SK-N-SH (cell line): ENCODE measurements at regions not wholly inside any gene's neighbourhood (a gene's known extent, or its start where the extent isn't known, plus 50 kb on each side); places are given as distances from the start of the nearest gene placed in this dataset.

Source experiments
- CTCF ChIA-PET: fragments of 300-600, 350-600 bp; formaldehyde crosslinking; extraction: SDS; loops from one replicate; lab custom pipeline; 2021; lab: Yijun Ruan, JAX
- POLR2A ChIA-PET: fragments of 350-600 bp; sonication (Branson Sonifier 250); formaldehyde crosslinking; extraction: SDS; loops from one replicate; lab custom pipeline; 2020; ENCODE audit warnings: antibody characterized with exemption, inconsistent platforms; lab: Yijun Ruan, JAX
- DNase-seq: peaks from one replicate; pipeline ENCODE4 v3.0.0; 2012
- H2AFZ ChIP-seq: fragments of 200-600 bp; sonication (generic); 2 replicates; pipeline ENCODE4 v1.8.1; 2016; ENCODE audit warnings: antibody characterized with exemption, mild to moderate bottlenecking, low read depth
- H3F3A ChIP-seq: fragments of 200-600 bp; sonication (generic); replicated peaks from 2 replicates; pipeline ENCODE3; 2016; ENCODE audit warnings: antibody characterized with exemption, mild to moderate bottlenecking; ENCODE audit not compliant: insufficient read depth
- H3K27ac ChIP-seq, 2 experiments: fragments of 200-500 bp in 1 of 2; fragments of 200-600 bp in 1 of 2; sonication (Bioruptor generic) in 1 of 2; sonication (generic), shearing (Covaris generic) in 1 of 2; 2 replicates each; pipeline versions ENCODE4 v1.5.1 to v1.6.1; 2014 to 2016; ENCODE audit warnings: low read depth in 2 of 2, inconsistent platforms in 1 of 2, low read length in 1 of 2, mild to moderate bottlenecking in 1 of 2, mixed read lengths in 1 of 2
- H3K27me3 ChIP-seq: fragments of 200-600 bp; sonication (generic), shearing (Covaris generic); 2 replicates; pipeline ENCODE4 v1.6.1; 2016; ENCODE audit warnings: mixed run types; ENCODE audit not compliant: insufficient read depth
- H3K36me3 ChIP-seq, 2 experiments: fragments of 200-500 bp in 1 of 2; fragments of 200-600 bp in 1 of 2; sonication (Bioruptor generic) in 1 of 2; sonication (generic) in 1 of 2; replicated peaks in 1 of 2; 2 replicates each; pipeline versions ENCODE3 to v1.5.1; 2014 to 2016; ENCODE audit warnings: low read length in 1 of 2, mild to moderate bottlenecking in 1 of 2; ENCODE audit not compliant: insufficient read depth in 2 of 2, control insufficient read depth in 1 of 2
- H3K4me1 ChIP-seq, 2 experiments: fragments of 200-500 bp in 1 of 2; fragments of 200-600 bp in 1 of 2; sonication (Bioruptor generic) in 1 of 2; sonication (generic), shearing (Covaris generic) in 1 of 2; 2 replicates each; pipeline versions ENCODE4 v1.5.1 to v1.6.1; 2014 to 2016; ENCODE audit warnings: low read depth in 1 of 2, low read length in 1 of 2, mixed run types in 1 of 2; ENCODE audit not compliant: insufficient read depth in 2 of 2, control insufficient read depth in 1 of 2
- H3K4me2 ChIP-seq: fragments of 200-600 bp; sonication (generic), shearing (Covaris generic); 2 replicates; pipeline ENCODE4 v1.6.1; 2017; ENCODE audit warnings: mixed run types
- H3K4me3 ChIP-seq, 2 experiments: fragments of 200-500 bp in 1 of 2; fragments of 200-600 bp in 1 of 2; sonication (Bioruptor generic) in 1 of 2; sonication (generic), shearing (Covaris generic) in 1 of 2; 2 replicates each; pipeline versions ENCODE4 v1.5.1 to v1.8.1; 2014 to 2016; ENCODE audit warnings: low read depth in 2 of 2, inconsistent platforms in 1 of 2, low read length in 1 of 2, mild to moderate bottlenecking in 1 of 2, mixed read lengths in 1 of 2, moderate library complexity in 1 of 2
- H3K79me2 ChIP-seq: fragments of 200-600 bp; sonication (generic); 2 replicates; pipeline ENCODE4 v1.8.1; 2017; ENCODE audit warnings: mild to moderate bottlenecking; ENCODE audit not compliant: insufficient read depth
- H3K9ac ChIP-seq: fragments of 200-600 bp; sonication (generic); 2 replicates; pipeline ENCODE4 v1.6.1; 2017; ENCODE audit warnings: mixed run types
- H3K9me2 ChIP-seq: fragments of 200-600 bp; sonication (generic); 2 replicates; pipeline ENCODE4 v1.6.1; 2017; ENCODE audit warnings: mixed run types
- H3K9me3 ChIP-seq: fragments of 200-600 bp; sonication (generic); 2 replicates; pipeline ENCODE4 v1.6.1; 2017; ENCODE audit warnings: mixed run types, mild to moderate bottlenecking, moderate library complexity
- H4K20me1 ChIP-seq: fragments of 200-600 bp; sonication (generic); 2 replicates; pipeline ENCODE4 v1.6.1; 2017; ENCODE audit warnings: mild to moderate bottlenecking, mixed run types; ENCODE audit not compliant: insufficient read depth
- ELF1 ChIP-seq: IDR thresholded peaks from 2 replicates; pipeline ENCODE4 v1.4.0; 2012
- EP300 ChIP-seq, 2 experiments: IDR thresholded peaks; 2 replicates each; pipeline versions ENCODE4 v1.4.0 to v1.6.1; 2012; ENCODE audit warnings: borderline replicate concordance in 1 of 2, low read depth in 1 of 2, low read length in 1 of 2
- FOXM1 ChIP-seq: IDR thresholded peaks from 2 replicates; pipeline ENCODE4 v1.4.0; 2012; ENCODE audit warnings: low read depth, mild to moderate bottlenecking
- JUND ChIP-seq: IDR thresholded peaks from 2 replicates; pipeline ENCODE4 v1.4.0; 2012
- MAX ChIP-seq: IDR thresholded peaks from 2 replicates; pipeline ENCODE4 v1.4.0; 2012; ENCODE audit warnings: low read depth
- MXI1 ChIP-seq: IDR thresholded peaks from 2 replicates; pipeline ENCODE4 v1.6.1; 2012; ENCODE audit warnings: mild to moderate bottlenecking, low read depth, low read length, improper control_type of control experiment
- NFIC ChIP-seq: IDR thresholded peaks from 2 replicates; pipeline ENCODE4 v1.4.0; 2012; ENCODE audit warnings: borderline replicate concordance
- NRF1 ChIP-seq: IDR thresholded peaks from 2 replicates; pipeline ENCODE4 v1.6.1; 2012; ENCODE audit warnings: low read depth, mild to moderate bottlenecking, low read length
- PBX3 ChIP-seq: IDR thresholded peaks from 2 replicates; pipeline ENCODE4; 2012
- RFX5 ChIP-seq: IDR thresholded peaks from 2 replicates; pipeline ENCODE4 v1.6.1; 2012; ENCODE audit warnings: mild to moderate bottlenecking, improper control_type of control experiment, low read length
- SIN3A ChIP-seq: IDR thresholded peaks from 2 replicates; pipeline ENCODE4 v1.6.1; 2012; ENCODE audit warnings: low read depth, mild to moderate bottlenecking, low read length, moderate library complexity, borderline replicate concordance
- USF2 ChIP-seq: fragments of 150-350 bp; IDR thresholded peaks from 2 replicates; pipeline ENCODE4 v1.6.1; 2017; ENCODE audit warnings: antibody characterized with exemption, low read length, low read depth, borderline replicate concordance
- ZBTB33 ChIP-seq: IDR thresholded peaks from 2 replicates; pipeline ENCODE4 v1.4.0; 2012; ENCODE audit warnings: low read depth, borderline replicate concordance
- WGBS: methylation state at CpG from one replicate; pipeline ENCODE4 v1.1.6; 2017; ENCODE audit warnings: low lambda C conversion rate; 5-methylcytosine and 5-hydroxymethylcytosine counted together

GRCh38 chr12:61939977-61940376 is 320.2 kb upstream of the USP15 start:
- no peaks in the 10 kb centered on the region for H3K4me1 ChIP-seq

GRCh38 chr12:61956545-61956944 is 303.7 kb upstream of the USP15 start:
- Histone ChIP-seq H3K9ac (no peak overlapping the region), H3K27ac (no peak overlapping the region), H2AFZ (no peak overlapping the region), H4K20me1 (no peaks in the 10 kb centered on the region), H3K4me1 (no peaks in the 10 kb centered on the region), H3K4me2 (no peak overlapping the region), H3K36me3 (no peaks in the 10 kb centered on the region), H3K27me3 (no peaks in the 10 kb centered on the region), H3K9me3 (no peaks in the 10 kb centered on the region), H3K79me2 (no peaks in the 10 kb centered on the region), H3F3A (no peaks in the 10 kb centered on the region), H3K9me2 (no peaks in the 10 kb centered on the region), H3K4me3 (no peak overlapping the region)
- CTCF ChIA-PET, result no interaction called here
- 3% methylated on average over 1 of the region's 1 CpG for WGBS
- no peak for TF ChIP-seq ELF1
- POLR2A ChIA-PET, result no interaction called here
- no peak for DNase-seq

More at GRCh38 chr12:61939977-61940376, 320.2 kb upstream of the USP15 start:
- ChIA-PET POLR2A (no interaction called here), CTCF (no interaction called here)
- H3K4me2 ChIP-seq, result no peak overlapping the region
- no peaks in the 10 kb centered on the region for H3K9me3 ChIP-seq
- no peak for DNase-seq
- H3K27me3 ChIP-seq, result no peaks in the 10 kb centered on the region
- H4K20me1 ChIP-seq, result no peaks in the 10 kb centered on the region
- H3K27ac ChIP-seq, result no peak overlapping the region
- TF ChIP-seq USF2 (no peak), EP300 (IDR thresholded peaks at IDR 0.05; ENCODE audit: borderline replicate concordance in 1 of 2, low read depth in 1 of 2, low read length in 1 of 2) (no peak), MAX (no peak), ELF1 (no peak), PBX3 (no peak), ZBTB33 (no peak), NFIC (no peak)
- no peaks in the 10 kb centered on the region for H3F3A ChIP-seq
- no peak overlapping the region for H2AFZ ChIP-seq
- no peaks in the 10 kb centered on the region for H3K79me2 ChIP-seq
- no peaks in the 10 kb centered on the region for H3K36me3 ChIP-seq
- H3K4me3 ChIP-seq, result no peak overlapping the region
- no peak overlapping the region for H3K9ac ChIP-seq
- no peaks in the 10 kb centered on the region; the same call in 1 of the 2 replicates for H3K9me2 ChIP-seq

GRCh38 chr12:61974461-61974860 is 285.7 kb upstream of the USP15 start:
- Histone ChIP-seq H3K27me3 (no peaks in the 10 kb centered on the region), H3K4me1 (no peaks in the 10 kb centered on the region), H3K36me3 (no peaks in the 10 kb centered on the region), H3K4me2 (no peak overlapping the region), H3K4me3 (no peak overlapping the region), H2AFZ (no peak overlapping the region), H3K9me2 (no peaks in the 10 kb centered on the region), H3K27ac (no peak overlapping the region), H3K9ac (no peak overlapping the region), H3F3A (no peaks in the 10 kb centered on the region), H3K9me3 (no peaks in the 10 kb centered on the region), H3K79me2 (no peaks in the 10 kb centered on the region), H4K20me1 (no peaks in the 10 kb centered on the region)
- 22% methylated on average over 1 of the region's 1 CpG for WGBS
- POLR2A ChIA-PET, result no interaction called here
- no peak for DNase-seq
- CTCF ChIA-PET, result no interaction called here
- TF ChIP-seq JUND, result no peak
- TF ChIP-seq FOXM1, result no peak
- TF ChIP-seq SIN3A, result no peak
- TF ChIP-seq EP300 (IDR thresholded peaks at IDR 0.05; ENCODE audit: borderline replicate concordance in 1 of 2, low read depth in 1 of 2, low read length in 1 of 2), result no peak
- no peak for TF ChIP-seq RFX5
- TF ChIP-seq ZBTB33, result no peak
- TF ChIP-seq PBX3, result no peak
- no peak for TF ChIP-seq NRF1
- TF ChIP-seq MXI1, result no peak
- TF ChIP-seq NFIC, result no peak
